GM20431 (cell line): ENCODE measurements at regions not wholly inside any gene's neighbourhood (a gene's known extent, or its start where the extent isn't known, plus 50 kb on each side); places are given as distances from the start of the nearest gene placed in this dataset.

Experiments used
- in situ Hi-C: fragments of 300-500 bp; cut with MseI, MboI; formaldehyde crosslinking; loops from one replicate; pipeline ENCODE4 v1.15.0; 2020; ENCODE audit warnings: low sequenced_read_pairs; ENCODE audit not compliant: unreplicated experiment

DNA sequence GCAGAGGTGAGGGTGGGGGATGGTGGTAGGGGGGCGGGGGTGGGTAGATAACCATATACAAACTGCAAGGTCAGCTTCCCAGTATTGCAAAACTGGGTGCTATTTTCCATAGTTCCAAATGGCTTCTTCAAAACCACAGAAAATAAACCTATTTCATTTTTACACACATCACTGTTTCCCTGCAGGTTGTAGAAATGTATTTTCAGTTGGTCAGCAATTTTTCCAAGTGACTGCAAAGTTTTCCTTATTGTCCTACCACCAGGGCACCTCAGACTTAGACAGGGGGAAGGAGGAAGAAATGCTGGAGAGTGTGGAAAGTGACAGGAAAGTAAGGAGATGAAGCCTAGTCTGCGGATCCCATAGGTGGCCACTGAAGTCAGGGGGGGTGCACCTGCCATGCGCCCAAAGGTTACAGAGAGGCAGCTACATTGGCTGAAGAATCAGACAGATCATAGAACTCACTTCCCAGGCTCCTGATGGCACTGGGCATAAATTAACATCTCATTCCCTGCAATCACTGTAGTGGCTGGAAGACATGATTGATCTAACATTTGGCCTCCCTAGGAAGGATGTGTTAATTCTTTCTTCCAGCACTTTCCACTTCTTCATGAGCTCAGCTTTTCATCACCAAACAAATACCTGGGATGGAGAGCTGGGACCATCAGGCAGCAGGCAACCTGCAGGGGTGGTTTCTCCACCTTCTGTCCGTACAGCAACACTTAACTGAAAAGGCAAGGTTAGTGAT lies 402.0 kb downstream of the HNRNPD start:
- in situ Hi-C loops, result no loop called here

DNA sequence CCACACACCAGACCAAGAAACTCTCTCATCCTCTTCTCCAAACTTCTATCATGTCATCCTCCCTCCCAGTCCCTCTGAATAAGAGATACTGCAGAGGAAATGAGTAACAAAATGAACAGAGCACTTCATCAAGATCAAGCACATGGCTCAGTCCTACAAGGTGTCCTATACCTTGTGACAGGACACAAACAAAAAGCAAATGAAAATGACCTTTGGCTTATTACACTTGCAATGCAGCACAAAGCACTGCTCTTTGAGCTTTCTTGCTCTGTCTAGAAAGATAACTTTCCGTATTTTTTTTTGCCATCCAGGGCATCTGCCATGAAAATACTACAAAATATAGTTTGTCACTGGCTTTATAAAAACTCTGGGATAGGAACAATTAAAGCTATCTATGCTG lies 402.7 kb downstream of the HNRNPD start:
- in situ Hi-C loops, result no loop called here

DNA sequence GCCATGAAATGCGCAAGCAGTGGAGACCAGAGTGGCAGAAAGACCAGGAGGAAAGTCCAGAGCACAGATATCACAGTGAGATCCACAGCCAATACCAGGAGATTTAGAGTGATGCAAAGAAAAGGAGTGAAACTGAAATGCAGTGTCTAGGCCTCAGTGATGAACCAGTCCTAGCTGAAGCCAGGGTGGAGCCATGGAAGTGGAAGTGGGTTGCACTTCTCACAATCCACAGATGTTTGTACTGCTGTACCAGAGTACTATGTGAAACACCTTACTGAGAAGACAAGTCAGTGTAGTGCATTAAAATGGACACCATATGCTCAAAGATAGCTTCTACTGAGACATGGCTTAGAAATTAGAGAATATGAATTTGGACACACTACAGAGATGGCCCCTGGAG lies 403.3 kb downstream of the HNRNPD start:
- in situ Hi-C loops, result no loop called here

DNA sequence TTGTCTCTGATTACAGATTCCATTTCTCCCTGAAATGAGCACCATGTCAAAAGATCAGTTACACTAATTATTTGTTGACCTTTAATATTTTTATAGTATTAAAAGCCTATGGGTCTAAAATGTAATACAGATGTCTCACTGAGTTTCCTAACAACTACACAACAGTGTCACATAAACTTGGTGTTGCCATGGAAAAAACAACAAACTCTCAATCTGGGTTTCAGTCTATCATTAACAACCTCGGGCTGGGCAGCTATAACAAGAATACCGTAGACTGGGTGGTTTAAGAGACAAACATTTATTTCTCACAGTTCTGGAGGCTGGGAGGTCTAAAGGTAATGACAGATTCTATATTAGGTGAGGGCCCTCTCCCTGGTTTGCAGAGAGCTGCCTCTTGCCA lies 407.1 kb downstream of the HNRNPD start:
- in situ Hi-C loops, result no loop called here

DNA sequence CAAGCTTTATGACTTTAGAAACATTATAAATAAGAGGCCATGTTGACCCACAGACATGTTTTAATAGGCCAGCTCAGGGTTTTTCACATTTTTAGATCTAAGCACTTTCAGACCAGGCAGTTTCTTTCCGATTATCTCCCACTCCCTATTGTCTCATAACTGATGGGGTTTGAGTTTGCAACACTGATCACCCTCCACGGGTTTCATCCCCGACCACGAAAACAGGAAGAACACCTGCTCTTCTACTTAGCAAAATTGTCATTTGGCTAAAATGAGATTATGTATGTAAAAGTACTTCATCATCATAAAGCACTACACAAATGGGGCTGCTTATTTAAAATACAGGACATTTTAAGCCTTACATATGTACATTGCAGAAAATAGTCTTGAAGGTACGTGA lies 407.9 kb downstream of the HNRNPD start:
- in situ Hi-C loops, result no loop called here

DNA sequence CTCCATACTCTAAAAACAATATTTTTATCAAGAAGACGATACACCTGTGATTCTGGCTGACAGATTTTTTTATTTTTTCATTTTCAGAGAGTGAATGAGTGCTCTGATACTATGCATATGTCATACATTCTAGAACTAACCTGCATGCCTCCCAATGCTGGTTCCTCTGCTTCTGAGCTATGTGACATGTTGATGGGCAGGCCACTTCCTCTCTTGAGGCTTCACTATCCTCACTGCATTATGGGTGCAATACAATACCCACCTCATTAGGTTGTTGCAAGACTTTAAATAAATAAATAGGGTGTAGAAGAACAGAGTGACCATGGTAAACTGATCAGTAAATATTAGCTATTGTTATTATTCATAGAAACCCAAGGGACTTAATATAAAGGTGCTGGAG lies 408.3 kb downstream of the HNRNPD start:
- in situ Hi-C loops, result no loop called here

DNA sequence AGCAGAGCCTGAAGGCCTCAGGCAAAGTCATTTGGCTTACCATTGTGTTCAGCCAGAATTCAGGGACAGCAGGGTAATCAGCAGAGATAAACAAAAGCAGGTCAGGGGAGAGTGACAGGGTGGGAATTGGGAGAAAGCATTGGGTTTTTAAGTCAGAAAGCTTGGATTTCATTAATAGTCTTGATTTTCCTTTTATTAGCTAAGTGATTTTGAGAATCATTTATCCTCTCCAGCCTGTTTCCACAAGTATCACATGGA lies 410.1 kb downstream of the HNRNPD start:
- in situ Hi-C loops, result no loop called here

DNA sequence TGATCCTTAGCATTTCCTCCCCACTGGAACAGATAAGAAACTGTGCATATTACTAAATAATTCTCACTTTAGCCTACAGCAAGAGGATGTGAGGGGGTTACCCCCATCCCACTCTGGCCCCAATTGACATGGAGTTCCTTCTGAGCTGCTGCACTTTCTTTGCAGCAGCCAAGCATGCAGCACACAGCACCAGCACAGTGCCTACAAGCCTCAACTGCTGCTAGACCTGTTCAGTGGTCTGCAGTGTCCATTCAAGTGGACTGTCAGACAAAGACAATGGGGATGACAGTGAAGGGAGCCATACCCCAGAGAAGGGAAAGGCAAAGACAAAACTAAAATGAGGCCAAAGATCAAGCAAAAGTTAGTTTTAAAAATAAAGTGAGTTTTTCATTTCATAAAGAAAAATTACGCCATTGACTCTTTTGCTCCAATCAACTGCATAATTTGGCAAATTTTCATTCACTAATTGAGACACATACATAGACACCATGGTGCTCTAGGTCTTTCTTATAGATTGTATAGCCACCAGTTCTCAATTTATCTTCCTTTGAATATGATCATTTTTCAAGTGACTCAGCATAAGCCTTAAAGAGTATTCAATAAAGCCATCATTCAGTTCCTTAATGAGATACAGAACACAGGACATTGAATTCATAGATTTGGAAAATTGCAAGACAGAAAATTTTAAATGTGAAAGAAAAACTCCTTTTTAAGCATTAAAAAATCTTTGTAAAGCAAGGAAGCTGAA lies 410.6 kb downstream of the HNRNPD start:
- in situ Hi-C loops, result no loop called here

DNA sequence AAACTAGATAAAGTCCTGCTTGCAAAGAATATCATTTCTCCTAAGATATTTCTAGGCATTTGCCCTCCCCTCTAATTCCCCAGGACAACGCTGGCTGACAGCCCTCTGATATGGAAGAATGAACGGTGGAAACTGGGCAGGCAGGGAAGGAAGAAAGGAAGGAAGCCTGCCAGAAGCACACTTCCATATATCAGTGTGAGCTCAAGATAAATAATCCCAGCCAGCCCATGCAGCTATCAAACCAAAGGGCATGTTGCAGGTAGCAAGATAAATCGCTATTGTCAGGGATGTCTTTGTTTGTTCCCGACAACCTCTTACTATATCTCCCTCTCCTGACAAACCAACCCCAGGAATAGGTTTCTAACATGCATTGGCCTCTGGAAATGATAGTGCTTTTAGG lies 412.8 kb downstream of the HNRNPD start:
- in situ Hi-C loops, result no loop called here

DNA sequence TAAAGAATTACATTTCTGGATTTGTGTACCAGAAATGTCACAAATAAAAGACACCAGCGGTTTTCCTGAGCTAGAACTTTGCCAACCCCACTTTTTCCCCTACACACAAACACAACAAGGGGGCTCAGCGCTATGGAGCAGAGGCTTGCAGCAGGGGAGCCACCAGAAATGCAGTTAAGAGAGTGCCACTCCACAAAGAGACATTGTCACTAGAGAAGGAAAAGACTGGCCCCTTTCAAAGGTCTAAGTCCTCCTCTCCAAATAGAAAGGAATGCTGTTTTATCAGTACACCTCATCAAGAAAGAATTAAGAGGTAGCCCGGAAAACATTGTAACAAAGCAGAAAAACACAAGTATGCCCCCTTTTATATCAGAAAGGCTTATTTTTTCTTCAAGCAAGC lies 419.5 kb downstream of the HNRNPD start:
- in situ Hi-C loops, result no loop called here

DNA sequence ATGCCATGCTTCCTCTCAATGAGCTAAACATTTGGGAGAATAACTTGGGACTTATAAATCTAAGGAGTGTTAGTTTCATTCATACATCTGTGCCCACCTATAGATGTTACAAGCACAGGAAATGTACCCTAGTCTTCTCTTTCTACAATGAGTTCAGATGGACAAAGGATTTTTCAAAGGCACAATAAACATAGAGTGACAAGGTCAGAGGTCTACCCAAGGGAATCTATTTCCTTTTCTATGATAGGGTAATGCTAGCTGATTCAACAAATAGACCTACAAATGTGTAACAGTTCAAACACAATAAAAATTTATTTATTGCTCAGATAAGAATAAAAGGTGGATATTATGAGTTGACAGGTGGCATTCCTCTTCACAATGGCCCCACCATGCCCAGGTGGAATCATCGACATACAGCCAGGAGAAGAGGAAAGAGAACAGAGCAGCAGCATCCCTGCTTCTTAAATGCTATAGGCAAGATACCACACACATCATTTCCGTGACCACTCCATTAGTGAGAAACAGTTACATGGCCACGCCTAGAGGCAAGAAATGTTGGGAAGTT lies 421.8 kb downstream of the HNRNPD start:
- in situ Hi-C loops, result no loop called here

DNA sequence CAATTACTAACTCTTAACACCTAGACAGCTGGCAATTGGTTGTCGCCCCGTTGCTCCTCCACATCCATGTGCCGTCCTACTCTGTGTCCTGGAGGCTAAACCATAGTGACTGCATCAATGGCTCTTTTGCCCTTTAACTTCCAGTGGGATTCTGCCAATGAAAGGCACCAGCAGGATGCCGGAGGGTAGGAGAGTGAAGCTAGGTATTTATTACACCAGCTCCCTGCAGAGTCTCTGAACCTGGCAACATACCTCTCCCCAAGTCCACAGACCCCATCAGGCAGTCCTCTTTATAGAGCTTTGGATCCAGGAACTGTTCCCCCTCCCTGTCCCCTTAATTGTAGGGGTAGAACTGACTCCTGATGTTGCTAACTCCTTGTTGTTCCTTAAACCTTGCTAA lies 426.8 kb downstream of the HNRNPD start:
- in situ Hi-C loops, result no loop called here

DNA sequence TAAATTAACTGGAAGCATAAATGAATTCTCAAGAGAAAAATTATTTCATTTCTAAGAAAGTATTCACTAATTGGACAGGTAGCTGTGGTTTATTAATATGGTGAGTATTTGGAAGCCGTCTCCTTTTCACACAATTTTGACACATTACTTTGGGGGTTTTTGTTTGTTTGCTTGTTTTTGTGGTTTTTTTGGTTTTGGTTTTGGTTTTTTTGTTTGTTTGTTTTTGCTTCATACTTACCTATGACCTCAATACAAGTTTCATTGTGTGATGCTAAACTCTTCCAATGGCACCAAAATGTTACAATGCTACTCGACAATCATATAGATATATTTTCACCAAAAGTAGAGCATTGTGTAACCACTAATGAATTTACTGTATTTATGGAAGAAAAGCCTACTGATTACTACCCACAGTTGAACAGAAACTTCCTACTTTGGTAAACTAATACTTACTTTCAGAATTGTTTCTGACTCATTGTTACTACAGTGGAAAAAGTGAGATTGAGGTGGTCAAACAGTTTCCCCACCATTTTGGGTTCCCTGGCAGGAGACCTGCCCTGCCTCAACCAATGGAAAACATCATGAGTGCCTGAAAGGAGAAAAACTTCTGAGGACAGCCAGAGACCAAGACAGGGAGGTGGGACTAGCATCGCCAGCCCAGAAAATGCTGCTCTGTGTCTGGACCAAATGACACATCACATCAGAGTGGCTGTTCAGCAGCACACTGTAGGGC lies 443.1 kb downstream of the HNRNPD start:
- in situ Hi-C loops, result no loop called here

DNA sequence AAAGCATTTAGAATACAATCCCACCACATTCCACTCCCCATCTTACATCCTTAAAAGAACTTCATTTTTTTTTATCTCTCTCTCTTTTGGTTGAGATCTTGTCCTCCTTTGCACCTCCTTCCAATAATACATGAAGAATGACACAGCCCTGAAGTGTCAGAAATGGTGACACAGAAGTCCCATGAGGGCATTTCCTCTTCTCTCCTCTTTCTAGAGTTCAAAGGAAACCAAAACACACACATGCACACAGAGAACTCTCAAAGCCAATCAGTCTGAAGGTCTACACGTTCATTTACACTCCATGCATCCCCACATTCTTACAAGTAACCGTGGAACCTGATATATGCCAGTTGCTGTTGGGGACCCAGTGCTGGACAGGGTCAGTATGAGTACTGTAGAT lies 450.7 kb downstream of the HNRNPD start:
- in situ Hi-C loops, result no loop called here

DNA sequence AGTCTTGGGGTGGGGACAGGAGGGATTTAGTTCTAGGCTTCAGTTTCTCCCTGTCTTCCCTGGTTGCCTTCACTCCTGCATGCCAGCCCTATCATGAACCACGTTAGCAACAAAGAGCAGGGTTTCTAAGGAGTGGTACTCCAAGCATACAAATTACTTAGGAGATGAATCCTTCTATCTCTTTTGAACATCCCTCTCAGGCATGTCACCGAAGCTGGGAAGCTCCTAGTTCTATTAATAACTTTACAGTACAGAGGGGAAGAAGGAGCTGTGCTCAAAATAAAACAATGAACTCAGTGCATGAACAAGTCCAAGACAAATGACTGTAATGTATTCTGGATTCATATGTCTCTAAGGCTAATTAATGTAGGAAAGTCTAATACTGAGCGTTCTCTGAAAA lies 450.6 kb upstream of the RASGEF1B start:
- in situ Hi-C loops, result no loop called here

DNA sequence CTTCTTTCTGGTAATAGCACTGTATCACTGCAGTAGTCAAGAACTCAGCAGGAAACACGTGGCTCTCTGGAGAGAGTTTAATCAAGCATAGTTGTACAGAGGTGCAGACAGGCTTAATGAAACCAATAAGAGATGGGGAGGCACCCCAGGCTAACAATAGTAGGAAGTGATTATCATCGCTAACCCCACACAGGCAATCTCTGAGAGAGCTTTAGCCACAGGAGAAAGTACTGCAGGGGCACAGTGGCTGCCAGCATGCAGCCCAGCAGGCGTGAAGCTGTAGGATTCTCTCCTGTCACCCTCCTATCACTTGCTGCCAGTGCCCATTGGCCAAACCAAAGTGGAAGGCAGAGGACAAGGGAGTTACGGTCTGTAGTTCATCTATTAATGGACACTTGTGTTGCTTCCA lies 450.0 kb upstream of the RASGEF1B start:
- in situ Hi-C loops, result no loop called here

DNA sequence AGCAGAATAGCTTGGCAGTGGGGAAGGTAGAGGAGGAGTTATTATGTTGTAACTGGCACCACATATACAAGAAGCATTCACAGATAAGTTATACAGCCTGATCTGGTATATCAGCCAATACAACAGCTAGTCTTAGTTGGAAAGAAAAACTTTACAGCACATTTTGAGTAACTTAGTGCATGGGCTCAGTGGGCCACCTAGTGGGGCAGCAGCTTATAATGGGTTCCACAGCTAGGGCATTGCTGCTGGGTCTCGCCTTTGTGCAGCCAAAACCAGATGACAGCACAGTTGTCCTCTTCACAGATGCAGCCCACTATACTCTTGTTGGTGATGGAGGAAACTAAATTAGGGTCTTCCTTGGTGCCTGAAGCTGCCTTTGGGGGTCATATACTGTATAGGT lies 448.1 kb upstream of the RASGEF1B start:
- in situ Hi-C loops, result no loop called here

DNA sequence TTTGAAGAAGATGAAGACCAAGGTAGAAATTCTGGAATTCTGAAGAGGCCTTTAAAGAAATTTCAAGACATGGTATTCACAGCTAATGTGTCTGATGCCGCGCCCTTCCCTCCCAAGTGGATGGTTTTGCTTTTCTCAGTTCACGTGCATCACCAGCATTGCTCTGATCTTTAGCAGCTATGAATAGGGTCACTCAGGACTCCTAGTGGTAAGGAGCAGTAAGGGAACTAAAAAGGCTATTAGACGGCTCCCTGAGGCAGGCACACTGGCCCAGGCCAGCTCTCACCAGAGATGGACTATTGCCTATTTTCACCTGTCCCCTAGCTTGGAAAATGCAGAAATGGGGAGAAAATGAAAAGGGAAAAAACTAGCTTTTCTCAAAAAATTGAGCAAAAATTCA lies 447.5 kb upstream of the RASGEF1B start:
- in situ Hi-C loops, result no loop called here

DNA sequence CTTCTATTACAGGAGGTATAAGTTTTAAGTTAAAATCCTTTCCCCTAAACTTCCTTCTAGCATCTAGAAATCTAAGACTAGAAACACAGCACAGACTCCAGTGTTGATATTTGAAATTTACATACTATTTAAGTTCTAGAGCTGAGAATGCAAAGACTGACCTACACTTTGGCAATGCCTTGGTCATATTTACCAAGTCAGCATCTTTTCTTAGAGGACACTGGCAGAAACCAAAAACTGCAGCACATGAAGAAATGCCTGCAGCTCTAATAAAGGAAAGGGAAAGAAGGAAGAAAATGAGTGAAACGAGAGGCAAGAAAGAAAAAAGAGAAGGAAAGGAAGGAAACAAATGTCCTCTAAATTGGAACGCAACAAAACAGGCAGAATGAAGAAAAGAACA lies 443.7 kb upstream of the RASGEF1B start:
- in situ Hi-C loops, result no loop called here

DNA sequence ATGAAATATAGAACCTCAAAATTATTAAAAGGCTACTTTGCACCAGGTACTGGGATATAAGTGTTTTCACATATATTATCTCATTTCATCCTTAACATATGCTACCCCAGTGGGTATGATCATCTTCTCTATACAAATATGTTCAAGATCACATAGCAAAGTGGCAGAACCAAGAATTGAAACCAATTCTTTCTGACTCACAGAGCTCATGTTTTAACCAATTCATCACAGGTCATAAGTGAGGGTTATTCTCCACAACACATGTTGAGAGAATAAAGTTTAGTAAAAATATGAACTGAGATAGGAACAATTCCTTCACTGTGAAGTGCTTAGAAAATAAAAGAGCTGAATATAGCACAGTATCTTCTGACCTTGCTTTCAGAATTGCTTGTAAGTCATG lies 442.9 kb upstream of the RASGEF1B start:
- in situ Hi-C loops, result no loop called here

DNA sequence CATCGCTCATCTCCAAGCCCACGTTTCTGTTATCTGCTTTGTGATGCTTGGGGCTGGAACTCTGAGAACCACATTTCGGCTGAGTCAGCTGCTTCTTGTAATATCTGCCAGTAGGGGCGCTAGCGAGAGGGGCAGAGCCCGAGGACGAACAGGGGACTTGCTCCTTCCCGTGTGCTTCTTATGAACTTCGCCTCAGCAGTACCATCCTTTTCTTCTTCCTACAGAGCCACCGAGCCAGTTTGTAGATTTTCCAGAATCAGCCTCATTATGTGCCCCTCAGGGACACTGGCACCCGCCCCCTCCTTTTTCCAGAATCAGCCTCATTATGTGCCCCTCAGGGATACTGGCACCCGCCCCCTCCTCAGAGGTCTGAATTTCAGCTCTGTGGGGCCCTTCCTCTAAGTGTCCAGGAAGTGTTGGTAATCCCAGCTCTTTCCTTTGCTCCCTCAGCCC lies 441.7 kb upstream of the RASGEF1B start:
- in situ Hi-C loops, result no loop called here
